Prostate gland (tissue), 2 donors: ENCODE measurements at regions not wholly inside any gene's neighbourhood (a gene's known extent, or its start where the extent isn't known, plus 50 kb on each side); places are given as distances from the start of the nearest gene placed in this dataset.

Experiments used
- DNase-seq: peaks from one replicate; pipeline ENCODE4 v3.0.0-alpha.2; 2019; ENCODE audit warnings: low spot score
- H3K27ac ChIP-seq, 2 donors: fragments of 200-600 bp; sonication (generic); 2 replicates each; pipeline ENCODE4 v1.5.1; 2017 to 2019
- H3K27me3 ChIP-seq: fragments of 200-600 bp; sonication (generic); replicated peaks from 2 replicates; pipeline ENCODE4 v1.5.1; 2019; ENCODE audit not compliant: insufficient read depth
- H3K36me3 ChIP-seq, 2 donors: fragments of 200-600 bp; sonication (generic); 1 replicate in 1 of 2; 2 replicates in 1 of 2; pipeline versions ENCODE4 v1.5.1 to v1.8.1; 2017 to 2019
- H3K4me1 ChIP-seq: fragments of 200-600 bp; sonication (generic); replicated peaks from 2 replicates; pipeline ENCODE4 v1.5.1; 2019
- H3K4me3 ChIP-seq, 2 donors: fragments of 200-600 bp; sonication (generic); 2 replicates each; pipeline ENCODE4 v1.5.1; 2017 to 2019
- H3K9me3 ChIP-seq: fragments of 200-600 bp; sonication (generic); 2 replicates; pipeline ENCODE4 v1.5.1; 2017
- CTCF ChIP-seq, 4 experiments: fragments of 200-600 bp in 2 of 4; fragments of 450-650 bp in 2 of 4; sonication (generic) in 2 of 4; IDR thresholded peaks; 1 replicate in 3 of 4; 2 replicates in 1 of 4; pipeline ENCODE4 v1.5.1; 2016 to 2019; ENCODE audit warnings: antibody characterized with exemption in 4 of 4, mild to moderate bottlenecking in 2 of 4, moderate library complexity in 2 of 4
- POLR2A ChIP-seq: fragments of 450-650 bp; IDR thresholded peaks from one replicate; pipeline ENCODE4 v1.6.1; 2016; ENCODE audit warnings: antibody characterized with exemption, mild to moderate bottlenecking
- POLR2AphosphoS5 ChIP-seq: sonication (generic); formaldehyde crosslinking; IDR thresholded peaks from one replicate; pipeline ENCODE4 v1.6.1; 2017; ENCODE audit warnings: antibody characterized with exemption
- WGBS: methylation state at CpG from one replicate; pipeline ENCODE4 v1.1.5; 2018; 5-methylcytosine and 5-hydroxymethylcytosine counted together
- intact Hi-C: fragments of 100-400 bp; cut with DNase I; formaldehyde crosslinking; loops from one replicate; pipeline ENCODE4 v1.14.2; 2022

DNA sequence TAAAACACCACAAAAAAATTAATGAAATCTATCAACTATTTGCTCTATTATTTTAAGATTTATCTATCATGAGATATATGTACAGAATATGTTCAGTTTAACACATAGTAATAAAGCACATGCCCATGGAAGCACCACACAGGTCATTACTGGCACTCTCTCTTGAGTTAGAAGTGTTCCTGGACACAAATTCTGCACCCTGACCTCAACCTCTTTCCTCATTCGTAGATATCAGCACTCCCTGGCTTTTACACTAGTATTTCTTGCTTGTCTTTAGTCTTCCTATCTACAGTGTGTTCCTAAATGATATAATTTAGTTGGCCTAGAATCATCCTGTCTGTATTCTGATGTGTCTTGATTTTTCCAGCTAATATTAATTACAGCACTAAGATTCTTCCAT is 321.0 kb upstream of the SOX5 start:
- no peak for DNase-seq
- TF ChIP-seq POLR2A (no peak), POLR2AphosphoS5 (no peak), CTCF (IDR thresholded peaks at IDR 0.05) (no peak)
- WGBS: 71% methylated on average over 1 of the region's 1 CpG
- intact Hi-C loops: no loop called here
- Histone ChIP-seq H3K36me3 (no peaks in the 10 kb centered on the region), H3K9me3 (no peaks in the 10 kb centered on the region), H3K27me3 (no peaks in the 10 kb centered on the region), H3K27ac (no peak overlapping the region), H3K4me3 (no peak overlapping the region), H3K4me1 (no peaks in the 10 kb centered on the region)

- DNase-seq: no peak
- Histone ChIP-seq H3K27ac (no peak overlapping the region), H3K9me3 (no peaks in the 10 kb centered on the region), H3K4me1 (no peaks in the 10 kb centered on the region), H3K27me3 (no peaks in the 10 kb centered on the region), H3K4me3 (no peak overlapping the region), H3K36me3 (no peaks in the 10 kb centered on the region)
- TF ChIP-seq POLR2A: no peak
- intact Hi-C loops: no loop called here
- 93% methylated on average over 1 of the region's 1 CpG for WGBS
Measured at GRCh38 chr12:24268663-24269186, 319.3 kb upstream of the SOX5 start.

GRCh38 chr12:24266982-24267381 is 317.5 kb upstream of the SOX5 start:
- H3K36me3 ChIP-seq: no peaks in the 10 kb centered on the region
- H3K4me3 ChIP-seq: no peak overlapping the region
- no peaks in the 10 kb centered on the region for H3K27me3 ChIP-seq
- 66% methylated on average over 2 of the region's 2 CpGs for WGBS
- DNase-seq: no peak
- no peaks in the 10 kb centered on the region for H3K4me1 ChIP-seq
- H3K9me3 ChIP-seq: no peaks in the 10 kb centered on the region
- no peak overlapping the region for H3K27ac ChIP-seq
- TF ChIP-seq POLR2A (no peak), CTCF (IDR thresholded peaks at IDR 0.05) (no peak), POLR2AphosphoS5 (no peak)
- intact Hi-C loops: no loop called here

- no peaks in the 10 kb centered on the region for H3K36me3 ChIP-seq
- no peaks in the 10 kb centered on the region for H3K9me3 ChIP-seq
- no peak overlapping the region for H3K27ac ChIP-seq
- no peak overlapping the region for H3K4me3 ChIP-seq
- no peaks in the 10 kb centered on the region for H3K27me3 ChIP-seq
- intact Hi-C loops: no loop called here
- 68% methylated on average over 4 of the region's 4 CpGs for WGBS
- TF ChIP-seq CTCF (IDR thresholded peaks at IDR 0.05) (no peak), POLR2A (no peak)
- no peaks in the 10 kb centered on the region for H3K4me1 ChIP-seq
- no peak for DNase-seq
Measured at GRCh38 chr12:24256684-24257083, 307.2 kb upstream of the SOX5 start.

DNA sequence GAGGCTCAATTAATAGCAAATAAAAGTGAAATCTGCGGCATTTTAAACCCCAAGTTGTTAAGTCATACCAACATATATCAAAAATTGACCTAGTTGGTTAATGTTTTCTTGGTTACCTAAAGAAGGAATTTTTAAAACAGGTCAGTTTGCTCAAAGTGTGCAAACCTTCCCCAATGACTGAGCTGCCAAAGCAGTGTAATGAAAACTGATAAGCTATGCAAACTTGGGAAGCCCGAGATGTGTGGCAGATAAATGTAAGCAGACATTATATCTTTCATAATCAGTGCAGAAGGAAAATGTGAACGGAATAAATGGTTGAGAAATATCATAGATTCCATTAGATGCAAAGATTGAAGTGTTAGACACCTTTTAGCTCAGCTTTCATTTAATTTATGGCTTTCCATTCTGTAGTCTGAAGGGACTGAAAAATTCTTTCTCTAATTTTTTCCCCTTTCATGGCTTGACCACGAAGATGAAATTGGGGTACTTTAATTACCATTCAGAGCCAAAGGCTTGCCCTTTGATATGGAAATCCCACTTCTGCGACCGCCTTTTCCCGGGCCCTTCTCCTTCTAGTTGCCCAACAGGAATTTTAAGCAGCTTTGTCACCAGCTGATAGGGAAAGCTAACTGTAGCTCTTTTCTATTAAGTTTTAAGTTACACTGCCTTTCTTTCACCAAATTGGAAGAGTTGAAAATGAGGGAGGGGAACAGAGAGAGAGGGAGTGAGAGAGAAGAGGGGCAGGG is 306.6 kb upstream of the SOX5 start:
- no peak overlapping the region for H3K4me3 ChIP-seq
- no peak for DNase-seq
- no peaks in the 10 kb centered on the region for H3K27me3 ChIP-seq
- intact Hi-C loops: no loop called here
- no peaks in the 10 kb centered on the region for H3K36me3 ChIP-seq
- no peak for TF ChIP-seq POLR2A
- TF ChIP-seq CTCF (IDR thresholded peaks at IDR 0.05): no peak
- no peak for TF ChIP-seq POLR2AphosphoS5
- H3K27ac ChIP-seq: no peak overlapping the region
- WGBS: 64% methylated on average over 7 of the region's 7 CpGs
- no peaks in the 10 kb centered on the region for H3K9me3 ChIP-seq
- H3K4me1 ChIP-seq: no peaks in the 10 kb centered on the region
